ENCODE measurements at regions not wholly inside any gene's neighbourhood (a gene's known extent, or its start where the extent isn't known, plus 50 kb on each side); places are given as distances from the start of the nearest gene placed in this dataset.

GRCh38 chr2:62407401-62407800, 98.6 kb downstream of the TMEM17 start:
- no peak for TF ChIP-seq CTCF (IDR thresholded peaks at IDR 0.05; ENCODE audit: low read depth, low read length)
- DNase-seq (ENCODE audit: extremely low read depth, low read depth): no peak

GRCh38 chr2:62406573-62407043, 99.4 kb downstream of the TMEM17 start:
- DNase-seq (ENCODE audit: extremely low read depth, low read depth): no peak
- TF ChIP-seq CTCF (IDR thresholded peaks at IDR 0.05; ENCODE audit: low read depth, low read length): no peak

GRCh38 chr2:62404913-62405312, 101.1 kb downstream of the TMEM17 start:
- no peak for DNase-seq (ENCODE audit: extremely low read depth, low read depth)
- no peak for TF ChIP-seq CTCF (IDR thresholded peaks at IDR 0.05; ENCODE audit: low read depth, low read length)

- no peak for DNase-seq (ENCODE audit: extremely low read depth, low read depth)
- no peak for TF ChIP-seq CTCF (IDR thresholded peaks at IDR 0.05; ENCODE audit: low read depth, low read length)
Observed at GRCh38 chr2:62402156-62402555, 103.8 kb downstream of the TMEM17 start.

GRCh38 chr2:62398356-62398755, 107.6 kb downstream of the TMEM17 start:
- no peak for DNase-seq (ENCODE audit: extremely low read depth, low read depth)
- TF ChIP-seq CTCF (IDR thresholded peaks at IDR 0.05; ENCODE audit: low read depth, low read length): no peak

- TF ChIP-seq CTCF (IDR thresholded peaks at IDR 0.05; ENCODE audit: low read depth, low read length): no peak
- no peak for DNase-seq (ENCODE audit: extremely low read depth, low read depth)
Observed at GRCh38 chr2:62396880-62397279, 109.1 kb downstream of the TMEM17 start.

GRCh38 chr2:62393293-62393692, 112.7 kb downstream of the TMEM17 start:
- no peak for TF ChIP-seq CTCF (IDR thresholded peaks at IDR 0.05; ENCODE audit: low read depth, low read length)
- no peak for DNase-seq (ENCODE audit: extremely low read depth, low read depth)
